ENCODE measurements at regions not wholly inside any gene's neighbourhood (a gene's known extent, or its start where the extent isn't known, plus 50 kb on each side); places are given as distances from the start of the nearest gene placed in this dataset.
"Not testable (repeated sequence)": the region's sequence is repeated elsewhere in the genome, so short reads cannot be mapped to it uniquely, and the experiment has no call there.

DNA sequence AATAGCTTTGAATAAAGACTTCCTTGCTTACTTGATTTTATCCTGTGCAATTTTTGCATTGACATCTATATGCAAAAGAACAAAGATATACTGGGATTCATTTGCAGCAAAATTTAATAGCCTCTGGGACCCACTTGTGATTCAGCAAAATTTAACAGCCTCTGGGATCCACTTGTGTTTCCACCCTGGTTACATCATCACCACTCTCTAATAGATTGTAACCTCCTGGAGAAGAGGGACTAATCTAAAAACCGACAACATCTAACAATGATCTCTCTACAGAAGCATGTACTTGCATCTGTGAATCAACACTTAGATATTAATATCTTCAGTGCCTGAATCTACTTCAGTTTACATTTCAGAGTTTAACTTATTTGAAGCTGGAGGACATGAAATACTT lies 202.0 kb upstream of the CPHXL start:
- DNase-seq, result no peak

DNA sequence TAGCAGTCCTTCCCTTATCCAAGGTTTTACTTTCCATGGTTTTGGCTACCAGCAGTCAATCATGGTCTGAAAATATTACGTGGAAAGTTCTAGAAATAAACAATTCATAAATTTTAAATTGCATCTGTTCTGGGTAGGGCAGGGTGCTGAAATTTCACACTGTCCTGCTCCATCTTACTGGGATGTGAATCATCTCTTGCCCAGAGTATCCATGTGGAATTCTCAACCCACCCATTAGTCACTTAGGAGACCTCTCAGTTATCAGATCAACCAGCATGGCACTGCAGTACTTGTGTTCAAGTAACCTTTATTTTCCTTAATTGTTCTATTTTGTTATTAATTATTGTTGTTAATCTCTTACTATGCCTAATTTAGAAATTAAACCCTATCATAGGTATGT lies 202.8 kb upstream of the CPHXL start:
- no peak for DNase-seq

DNA sequence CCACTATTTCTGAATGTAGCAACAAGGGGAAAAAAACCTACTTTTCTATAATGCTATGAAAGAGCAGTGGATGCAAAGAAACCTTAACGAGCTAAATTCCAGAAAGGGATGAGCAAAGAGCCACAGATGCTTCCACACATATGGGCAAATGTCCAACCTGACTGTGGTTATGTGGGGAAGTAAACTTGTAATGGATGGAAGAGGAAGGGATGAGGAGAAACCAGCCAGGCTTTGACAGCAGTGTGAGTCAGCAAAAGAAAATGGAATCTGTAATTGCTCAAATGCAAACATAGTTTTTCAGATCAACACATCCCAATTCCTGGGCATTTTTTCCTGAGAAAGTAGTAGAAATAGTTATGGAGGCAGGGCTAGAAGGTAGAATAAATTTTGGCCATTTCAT lies 204.8 kb upstream of the CPHXL start:
- no peak for DNase-seq

DNA sequence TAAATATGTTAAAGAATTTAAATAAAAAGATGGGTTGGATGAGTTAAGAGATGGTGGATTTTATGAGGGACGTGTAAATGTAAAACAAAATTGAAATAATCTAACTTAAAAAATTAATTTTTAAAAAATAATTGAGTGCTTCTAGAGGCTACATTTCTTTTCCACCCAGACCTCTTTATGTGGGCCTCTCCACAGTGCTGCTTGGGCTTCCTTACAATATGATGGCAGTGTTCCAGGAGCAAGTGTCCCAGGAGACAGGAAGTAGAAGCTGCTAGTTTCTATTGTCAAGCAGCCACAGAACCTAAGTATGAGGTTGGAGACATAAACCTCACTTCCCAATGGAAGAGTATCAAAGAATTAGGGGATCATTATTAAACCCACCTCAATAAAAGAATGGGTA lies 205.7 kb upstream of the CPHXL start:
- DNase-seq, result no peak

DNA sequence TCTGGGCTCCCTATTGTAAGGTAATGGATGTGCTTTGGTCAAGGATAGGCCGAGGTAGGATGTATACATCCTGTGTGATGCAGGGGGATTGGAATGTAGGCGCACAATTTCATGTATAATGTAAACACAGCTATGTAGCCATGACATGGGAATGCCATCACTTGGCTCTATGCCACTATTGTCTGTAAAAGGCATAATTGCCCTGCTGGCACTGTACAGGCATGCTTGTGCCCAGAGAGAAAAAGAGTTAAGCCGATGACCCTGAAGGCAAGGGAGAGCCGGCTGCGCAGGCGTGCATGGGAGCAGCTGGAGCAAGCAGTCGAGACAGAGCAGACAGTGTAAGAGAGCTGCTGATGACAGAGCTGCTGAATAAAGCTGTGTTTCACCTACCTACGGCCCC lies 212.5 kb upstream of the CPHXL start:
- DNase-seq, result no peak

DNA sequence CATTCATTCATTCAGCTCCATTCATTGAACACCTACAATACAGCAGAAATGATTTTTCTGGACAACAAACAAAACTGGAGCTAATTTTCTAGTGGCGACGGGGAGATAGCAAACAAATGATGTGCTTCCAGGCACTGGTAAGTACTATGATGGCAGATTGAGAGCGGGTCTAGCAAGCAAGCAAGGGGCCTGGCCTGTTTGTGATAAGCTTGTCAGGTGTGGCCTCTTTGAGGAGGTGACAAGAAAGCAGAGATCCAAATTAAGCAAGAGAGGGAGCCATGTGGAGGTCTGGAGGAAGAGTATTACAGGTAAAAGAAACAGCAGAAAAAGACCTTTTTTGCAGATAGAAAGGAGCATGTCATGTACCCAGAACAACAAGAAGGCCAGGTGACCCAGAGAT lies 216.1 kb upstream of the CPHXL start:
- no peak for DNase-seq

DNA sequence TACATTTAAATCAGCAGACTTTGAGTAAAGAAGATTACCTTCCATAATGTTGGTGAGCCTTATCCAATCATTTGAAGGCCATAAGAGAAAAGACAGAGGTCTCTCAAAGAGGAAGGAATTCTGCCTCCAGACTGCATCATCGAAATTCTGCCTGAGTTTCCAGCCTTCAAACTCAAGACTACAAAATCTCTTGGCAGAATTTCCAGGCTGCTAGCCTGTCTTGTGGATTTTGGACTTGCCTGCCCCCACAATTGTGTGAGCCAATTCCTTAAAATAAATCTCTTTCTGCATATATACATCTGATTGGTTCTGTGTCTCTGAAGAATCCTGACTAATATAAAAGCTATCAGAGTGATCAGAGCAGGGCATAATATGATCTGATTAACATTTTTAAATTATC lies 216.6 kb upstream of the CPHXL start:
- no peak for DNase-seq

DNA sequence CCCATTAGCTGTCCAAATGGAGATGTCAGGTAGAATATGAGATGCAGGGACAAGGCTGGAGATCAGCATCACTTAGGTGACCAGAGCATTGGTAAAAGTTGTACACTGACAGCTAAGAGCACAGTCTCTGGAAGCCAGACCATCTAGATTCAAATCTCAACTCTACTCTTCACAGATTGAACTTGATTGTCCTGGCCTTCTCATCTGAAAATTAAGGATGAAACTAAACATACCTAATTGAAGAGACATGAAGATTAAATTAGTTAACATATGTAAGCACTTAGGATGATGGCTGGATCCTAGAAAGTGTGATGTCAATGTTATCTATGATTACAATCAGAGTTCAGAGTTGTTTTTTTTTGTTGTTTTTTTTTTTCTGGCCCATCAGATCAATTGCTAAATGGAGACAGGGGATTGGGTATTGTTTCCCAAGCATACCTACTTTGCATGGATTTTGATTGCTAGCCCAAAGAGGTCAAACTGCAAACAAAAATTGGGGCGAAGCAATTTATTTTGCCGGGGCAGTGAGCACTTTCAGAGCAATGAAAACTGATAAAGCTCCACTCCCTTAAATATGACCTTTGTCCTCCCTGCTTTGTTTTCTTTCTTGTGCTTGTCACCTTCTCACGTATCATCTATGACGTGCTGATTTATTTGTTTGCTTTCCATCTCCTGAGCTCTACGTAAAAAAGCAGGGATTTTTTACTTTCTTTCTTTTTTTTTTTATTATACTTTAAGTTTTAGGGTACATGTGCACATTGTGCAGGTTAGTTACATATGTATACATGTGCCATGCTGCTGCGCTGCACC lies 217.6 kb upstream of the CPHXL start:
- DNase-seq, result no peak

DNA sequence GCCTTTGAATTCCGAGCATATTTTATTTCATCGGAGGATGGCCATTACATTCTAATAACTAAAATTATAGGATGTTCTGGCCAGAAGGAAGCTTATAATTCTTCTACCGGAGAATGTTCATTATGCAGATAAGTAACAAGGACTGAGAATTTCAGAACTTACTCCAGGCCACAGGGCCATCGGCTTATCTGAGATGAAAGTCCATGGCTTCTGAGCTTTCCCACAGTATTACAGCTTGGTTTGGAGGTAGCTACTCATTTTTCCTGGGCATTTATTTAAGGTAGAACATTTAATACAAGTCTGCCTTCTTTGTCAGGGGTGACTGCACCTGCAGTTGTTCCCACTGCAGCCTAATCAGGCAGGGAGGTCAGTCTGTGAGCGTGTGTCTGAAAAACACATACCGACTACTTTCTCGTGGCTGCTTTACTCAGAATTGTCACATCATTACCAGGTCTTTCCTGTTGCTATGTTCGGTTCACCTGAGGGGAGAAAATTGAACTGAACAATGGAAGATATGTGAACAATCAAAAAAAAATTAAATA lies 219.7 kb upstream of the CPHXL start:
- no peak for DNase-seq

DNA sequence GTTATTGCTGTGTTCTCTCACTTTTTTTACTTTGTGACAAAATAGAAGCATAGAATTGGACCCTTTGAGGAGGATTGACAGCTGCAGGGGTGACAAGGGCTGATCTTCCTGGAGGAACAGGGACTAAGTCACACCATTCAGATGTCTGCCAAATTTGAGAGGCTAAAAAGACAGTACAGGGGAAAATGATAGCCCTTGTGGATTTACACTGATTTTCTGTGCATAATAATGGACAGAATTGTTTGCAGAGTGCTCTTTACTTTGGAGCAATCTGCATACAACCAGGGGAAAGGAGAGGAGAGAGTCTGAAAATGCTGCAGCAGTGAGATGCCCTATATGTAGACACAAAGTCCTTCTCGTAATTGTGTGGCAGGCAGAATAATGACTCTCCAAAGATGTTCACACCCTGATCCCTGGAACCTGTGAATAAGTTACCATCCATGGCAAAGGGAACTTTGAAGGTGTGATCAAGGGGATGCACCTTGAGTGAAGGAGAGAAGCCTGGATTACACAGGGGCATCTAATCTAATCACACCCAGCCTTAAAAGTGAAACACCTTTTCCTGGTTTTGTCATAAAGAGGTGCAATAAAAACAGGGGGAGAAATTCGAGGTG lies 221.4 kb upstream of the CPHXL start:
- DNase-seq, result no peak

DNA sequence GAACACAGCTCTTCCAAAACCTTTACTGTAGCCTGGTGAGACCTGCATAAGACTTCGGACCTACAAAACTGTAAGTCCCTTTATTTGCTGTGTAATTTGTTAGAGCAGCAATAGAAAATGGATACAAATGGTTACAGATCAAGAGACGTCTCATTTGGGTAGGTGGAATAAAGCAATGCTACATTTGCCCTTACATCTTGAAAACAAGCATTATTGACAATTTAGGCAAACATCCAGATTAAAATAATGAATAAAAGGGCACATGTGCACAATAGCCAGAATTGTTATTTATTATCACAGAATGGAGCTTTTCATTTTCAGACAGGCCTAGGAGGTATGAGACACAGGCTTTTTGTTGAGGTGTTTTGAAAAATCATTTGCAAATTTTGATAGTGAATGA lies 222.2 kb upstream of the CPHXL start:
- DNase-seq, result no peak

DNA sequence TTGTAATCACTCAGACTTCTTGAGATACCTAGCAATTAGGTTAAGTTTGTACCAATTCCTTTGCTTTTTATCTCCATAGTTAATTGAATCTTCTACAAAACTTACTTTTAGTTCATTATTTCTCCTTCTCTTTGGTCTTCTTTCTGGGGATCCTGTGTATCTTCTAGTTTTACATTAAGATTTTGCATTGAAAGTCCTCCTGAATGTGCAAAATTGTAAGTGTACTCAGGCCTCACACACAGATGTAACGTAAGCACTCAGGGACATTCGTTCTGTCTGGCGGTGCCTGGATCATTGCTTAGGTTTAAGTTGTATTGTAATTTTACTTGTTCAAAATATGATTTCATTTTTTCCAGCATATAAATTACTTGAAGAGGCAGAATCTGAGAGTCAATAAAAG lies 222.6 kb upstream of the CPHXL start:
- DNase-seq, result no peak

DNA sequence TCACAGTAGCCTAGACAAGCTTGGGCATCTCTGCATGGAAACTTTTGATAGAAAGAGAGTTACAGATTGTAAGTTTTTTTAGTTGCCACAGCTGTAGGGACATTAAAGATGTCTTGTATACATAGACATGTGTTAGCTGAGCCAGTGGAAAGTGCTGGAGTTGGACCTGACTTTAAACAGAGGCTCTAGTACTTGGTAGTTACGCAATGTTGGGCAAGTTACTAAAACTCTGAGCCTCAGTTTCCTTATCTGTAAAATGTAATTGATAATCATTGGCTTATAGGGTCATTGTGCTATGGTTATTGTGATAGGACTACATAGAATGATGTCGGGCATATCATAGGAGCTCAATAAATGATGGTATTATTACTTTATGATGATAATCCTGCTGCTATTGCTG lies 225.8 kb upstream of the CPHXL start:
- DNase-seq, result no peak

DNA sequence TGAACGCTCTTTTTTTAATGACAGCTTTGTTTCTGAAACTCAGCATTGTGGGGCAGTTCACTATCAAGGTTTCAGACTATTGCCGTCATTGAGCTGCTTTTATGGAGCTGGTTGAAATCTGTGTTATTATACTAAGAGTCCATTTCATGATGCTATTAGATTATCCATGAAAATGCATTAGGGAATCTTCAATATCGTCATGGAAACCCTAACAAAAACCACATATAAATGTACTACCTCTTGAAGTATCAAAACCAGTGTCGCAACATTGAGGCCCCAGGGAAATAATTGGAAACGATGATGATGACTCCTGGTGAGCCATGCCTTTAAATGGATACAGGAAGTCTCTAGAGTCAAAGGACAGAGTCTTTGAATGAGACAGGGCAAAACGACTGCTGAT lies 231.6 kb upstream of the CPHXL start:
- no peak for DNase-seq

DNA sequence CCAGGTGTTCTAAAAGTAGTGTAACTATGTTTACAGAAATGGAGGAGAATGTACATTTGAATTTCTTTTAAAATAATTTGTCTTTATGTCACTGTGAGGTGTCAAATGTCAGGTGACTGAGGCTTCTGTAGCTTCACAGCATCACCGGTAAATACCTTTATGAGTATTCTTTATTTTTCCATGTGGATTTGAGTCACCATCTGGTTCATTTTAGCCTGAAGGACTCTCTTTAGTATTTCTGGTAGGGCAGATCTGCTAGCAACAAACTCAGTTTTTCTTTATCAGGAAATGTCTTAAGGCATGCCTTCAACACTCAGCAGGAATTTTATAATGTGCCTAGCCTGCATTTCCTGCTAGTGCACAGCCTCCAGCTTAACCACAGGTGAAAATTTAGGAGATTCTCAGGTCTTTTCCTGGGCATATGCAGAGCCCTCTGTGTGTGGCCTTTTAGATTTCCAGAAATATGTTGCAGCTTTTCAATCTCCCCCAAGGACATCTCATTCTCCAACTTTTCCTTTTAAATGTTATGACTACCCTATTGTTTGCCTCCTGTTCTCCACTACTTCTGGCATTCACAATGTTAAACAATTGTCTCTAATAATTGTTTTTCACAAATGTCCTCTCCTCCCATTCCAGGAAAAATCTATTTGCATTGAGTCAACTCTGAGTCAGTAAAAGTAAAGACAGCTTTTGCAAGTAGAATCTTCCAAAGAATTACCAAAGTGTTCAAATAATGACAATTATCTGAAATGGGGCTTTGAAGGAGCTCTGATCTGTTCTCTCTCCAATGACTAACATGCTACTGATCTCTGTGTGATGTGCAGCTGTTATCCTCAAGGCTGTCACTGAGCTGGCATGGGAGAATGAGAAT lies 239.4 kb upstream of the CPHXL start:
- DNase-seq, result no peak

DNA sequence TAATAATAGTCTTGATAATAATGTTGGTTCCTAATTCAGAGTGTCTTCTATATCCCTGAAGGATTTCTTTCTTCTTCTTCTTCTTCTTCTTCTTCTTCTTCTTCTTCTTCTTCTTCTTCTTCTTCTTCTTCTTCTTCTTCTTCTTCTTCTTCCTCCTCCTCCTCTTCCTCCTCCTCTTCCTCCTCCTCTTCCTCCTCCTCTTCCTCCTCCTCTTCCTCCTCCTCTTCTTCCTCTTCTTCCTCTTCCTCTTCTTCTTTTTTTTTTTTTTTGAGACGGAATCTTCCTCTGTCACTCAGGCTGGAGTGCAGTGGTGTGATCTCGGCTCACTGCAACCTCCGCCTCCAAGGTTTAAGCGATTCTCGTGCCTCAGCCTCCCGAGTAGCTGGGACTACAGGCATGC lies 242.8 kb upstream of the CPHXL start:
- DNase-seq, result not testable (repeated sequence)

DNA sequence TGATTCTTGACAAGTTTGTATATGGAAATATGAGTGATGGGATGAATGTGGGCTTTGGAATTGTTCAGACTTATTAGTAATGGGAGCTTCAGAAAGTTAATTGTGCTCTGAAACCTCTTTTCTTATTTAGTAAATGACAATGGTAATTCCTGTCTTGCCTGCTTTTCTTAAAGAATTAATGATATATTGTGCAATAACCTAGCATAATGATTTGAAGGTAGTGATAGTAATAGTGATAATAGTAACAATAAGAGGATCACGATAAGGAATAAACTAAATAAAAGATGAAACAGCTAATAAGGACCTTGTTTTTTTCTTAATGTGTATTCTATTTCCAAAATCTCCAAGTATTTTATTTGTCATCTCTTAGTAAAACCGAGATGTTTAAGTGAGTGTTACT lies 245.0 kb upstream of the CPHXL start:
- no peak for DNase-seq

DNA sequence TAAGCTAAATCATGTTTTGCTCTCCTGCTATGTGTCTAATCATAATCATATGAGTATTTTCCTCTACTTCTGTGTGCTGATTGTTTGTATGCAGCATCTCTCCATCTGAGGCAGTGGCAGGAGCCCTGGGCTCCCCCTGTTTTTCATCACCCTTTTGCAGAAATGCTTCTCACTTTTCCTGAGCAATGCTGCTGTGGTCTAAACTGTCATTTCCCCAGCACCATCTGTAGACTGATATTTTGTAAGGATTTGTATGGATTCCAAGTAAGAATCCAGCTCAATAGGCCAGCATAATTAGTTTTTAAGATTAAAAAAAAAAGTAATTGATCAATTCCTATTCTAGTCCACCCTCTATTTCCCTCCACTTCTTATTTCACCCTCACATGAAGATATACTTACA lies 257.0 kb upstream of the CPHXL start:
- no peak for DNase-seq

DNA sequence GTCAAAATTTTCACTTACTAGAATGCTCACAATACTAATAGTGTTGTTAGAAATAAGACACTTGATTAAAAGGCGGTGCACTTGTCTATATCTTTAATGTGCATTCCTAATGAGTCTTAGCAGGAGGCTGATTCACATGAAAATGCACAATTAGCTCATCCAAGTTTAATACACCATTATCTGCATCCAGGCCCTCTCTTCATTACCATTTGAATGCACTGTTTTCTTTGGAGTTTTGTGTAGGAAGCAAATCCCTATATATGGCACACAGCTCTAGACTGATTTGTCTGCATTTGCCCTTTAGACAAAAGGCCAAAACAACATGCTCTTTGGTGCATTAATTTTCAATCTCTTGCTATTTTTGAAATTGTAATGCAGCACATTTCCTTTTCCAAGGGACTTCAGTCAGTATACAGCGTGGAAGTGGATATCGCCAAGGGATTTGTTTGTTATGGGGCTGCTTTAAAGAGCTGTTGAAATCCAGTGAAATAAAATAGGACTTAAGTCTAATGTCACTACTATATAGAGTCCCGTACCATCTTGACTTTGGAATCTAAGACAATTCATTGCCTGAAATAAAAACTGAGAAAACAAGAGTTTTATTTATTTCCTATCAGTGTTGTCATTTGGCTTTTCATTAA lies 257.6 kb upstream of the CPHXL start:
- DNase-seq, result no peak

DNA sequence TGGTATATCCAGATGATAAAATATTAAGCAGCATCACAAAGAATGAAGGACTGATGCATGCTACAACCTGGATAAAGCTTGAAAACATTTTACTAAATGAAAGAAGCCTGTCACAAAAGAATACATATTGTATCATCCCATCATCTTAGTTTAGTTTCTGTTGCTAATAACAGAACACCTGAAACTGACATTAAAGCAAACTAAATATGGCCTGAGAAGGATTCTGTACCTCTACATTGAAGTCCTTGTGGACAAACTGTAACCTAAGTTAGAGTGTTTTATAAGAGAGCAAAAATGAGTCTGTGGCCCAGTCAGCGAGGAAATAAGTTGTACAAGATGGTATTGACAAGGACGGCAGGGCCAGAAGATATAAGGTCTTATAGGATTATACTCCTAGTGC lies 261.0 kb upstream of the CPHXL start:
- DNase-seq, result no peak

DNA sequence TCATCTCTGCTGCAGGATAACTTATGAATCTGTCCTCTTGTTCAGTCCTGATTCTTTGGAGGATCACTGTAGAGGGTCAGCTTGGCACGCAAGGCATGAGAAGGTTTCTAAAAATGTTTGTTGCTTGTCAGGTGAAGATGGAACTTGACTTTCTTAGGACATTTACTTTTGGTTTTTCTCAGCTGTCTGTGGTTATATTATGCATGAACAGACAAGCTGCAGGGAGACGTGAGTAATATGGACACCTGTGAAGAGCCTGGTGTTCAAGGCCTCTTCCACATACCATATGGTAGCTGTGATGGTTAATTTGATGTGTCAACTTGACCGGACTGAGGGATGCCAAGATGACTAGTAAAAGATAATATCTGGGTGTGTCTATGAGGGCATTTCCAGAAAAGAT lies 270.2 kb upstream of the CPHXL start:
- no peak for DNase-seq

DNA sequence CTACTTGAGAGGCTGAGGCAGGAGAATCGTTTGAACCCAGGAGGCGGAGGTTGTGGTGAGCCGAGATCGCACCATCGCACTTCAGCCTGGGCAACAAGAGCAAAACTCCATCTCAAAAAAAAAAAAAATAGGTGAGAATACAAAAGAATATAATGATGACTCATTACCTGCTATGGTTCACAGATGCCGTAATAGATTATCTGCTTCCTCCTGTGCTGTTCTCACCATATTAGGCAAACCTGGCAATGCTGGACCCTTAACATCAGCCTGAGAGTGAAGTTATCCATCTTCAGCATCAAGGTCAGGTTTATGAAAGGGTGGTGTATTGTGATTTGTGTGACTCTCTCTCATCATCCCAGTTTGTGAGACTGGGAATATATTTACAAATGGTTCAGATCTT lies 271.3 kb upstream of the CPHXL start:
- DNase-seq, result no peak

DNA sequence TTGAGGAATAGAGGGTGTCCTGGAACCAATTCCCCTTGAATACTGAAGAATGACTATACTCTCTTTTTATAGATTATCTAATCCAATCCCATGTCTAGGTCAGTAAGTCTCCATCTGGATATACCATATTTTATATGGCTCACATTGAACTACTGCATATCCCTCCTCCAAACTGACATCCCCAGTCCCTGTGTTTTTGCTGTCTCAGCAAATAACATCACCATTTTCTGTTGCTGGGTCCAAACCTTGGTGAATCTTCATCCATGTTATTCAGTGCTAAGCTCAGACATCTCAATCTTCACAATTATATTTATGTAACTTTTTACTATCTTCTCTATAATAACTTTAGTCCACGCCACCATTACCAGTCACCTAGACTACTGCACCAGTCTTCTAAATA lies 269.6 kb upstream of the CNTNAP4 start:
- no peak for DNase-seq
